GM19351 (cell line): ENCODE measurements at regions not wholly inside any gene's neighbourhood (a gene's known extent, or its start where the extent isn't known, plus 50 kb on each side); places are given as distances from the start of the nearest gene placed in this dataset.
"Not testable (repeated sequence)": the region's sequence is repeated elsewhere in the genome, so short reads cannot be mapped to it uniquely, and the experiment has no call there.

Source experiments
- ATAC-seq: cut with Tn5 transposase; IDR thresholded peaks from one replicate; pipeline ENCODE4 v1.9.1; 2021; ENCODE audit warnings: mild to moderate bottlenecking, moderate library complexity; ENCODE audit not compliant: unreplicated experiment

DNA sequence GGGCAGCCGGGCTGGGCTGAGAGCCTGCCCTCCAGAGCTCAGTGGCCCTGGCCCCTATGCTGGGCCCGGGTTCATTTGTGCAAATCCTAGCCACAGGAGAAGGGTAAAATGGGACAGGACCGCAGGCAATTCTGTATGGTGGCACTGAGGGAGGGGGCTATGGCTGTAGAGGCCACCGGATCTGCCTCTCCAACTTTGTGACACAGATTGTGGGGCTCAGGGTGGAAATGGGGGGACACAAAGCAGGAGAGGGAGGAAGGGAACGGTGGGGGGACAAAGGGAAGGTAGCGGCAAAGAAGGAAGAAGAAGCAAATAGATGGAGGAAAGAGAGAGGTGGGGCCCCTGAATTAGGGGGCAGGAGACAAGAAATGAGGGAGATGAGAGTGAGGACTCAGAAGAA is 201.1 kb downstream of the SMAD2 start:
- ATAC-seq: no peak

DNA sequence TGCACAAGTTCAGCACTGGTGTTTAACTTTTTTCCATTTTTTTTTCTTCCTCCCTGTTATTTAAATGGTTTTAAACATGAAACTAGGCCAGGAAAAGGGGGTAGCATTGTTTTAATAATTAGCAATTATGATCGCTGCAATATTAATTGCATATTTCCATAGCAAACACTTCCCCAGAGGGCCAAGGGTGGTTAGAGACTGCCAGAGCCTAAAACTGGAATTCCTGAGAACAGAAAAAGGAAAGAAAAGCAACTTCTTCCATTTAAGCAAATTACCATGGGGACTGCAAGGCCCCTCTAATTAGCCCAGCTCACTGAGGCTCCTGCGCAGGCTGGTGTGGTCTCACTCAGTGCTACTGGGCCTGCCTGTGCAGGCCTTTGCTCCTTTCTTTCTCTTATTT is 201.5 kb downstream of the SMAD2 start:
- ATAC-seq: no peak

DNA sequence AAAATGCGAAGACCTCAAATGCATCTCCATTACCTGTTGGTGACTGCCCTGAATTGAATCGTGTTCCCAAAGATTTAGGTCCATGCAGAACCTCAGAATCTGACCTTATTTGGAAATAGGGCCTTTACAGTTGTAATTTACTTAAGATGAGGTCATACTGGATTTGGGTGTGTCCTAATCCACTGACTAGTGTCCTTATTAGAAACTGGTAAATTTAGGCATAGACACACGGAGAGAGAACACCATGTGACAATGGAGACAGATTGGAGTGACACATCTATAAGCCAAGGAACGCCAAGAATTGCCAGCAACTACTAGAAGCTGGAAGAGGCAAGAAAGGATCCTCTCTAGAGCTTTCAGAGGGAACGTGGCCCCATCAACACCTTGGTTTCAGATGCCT is 203.1 kb downstream of the SMAD2 start:
- ATAC-seq: no peak

DNA sequence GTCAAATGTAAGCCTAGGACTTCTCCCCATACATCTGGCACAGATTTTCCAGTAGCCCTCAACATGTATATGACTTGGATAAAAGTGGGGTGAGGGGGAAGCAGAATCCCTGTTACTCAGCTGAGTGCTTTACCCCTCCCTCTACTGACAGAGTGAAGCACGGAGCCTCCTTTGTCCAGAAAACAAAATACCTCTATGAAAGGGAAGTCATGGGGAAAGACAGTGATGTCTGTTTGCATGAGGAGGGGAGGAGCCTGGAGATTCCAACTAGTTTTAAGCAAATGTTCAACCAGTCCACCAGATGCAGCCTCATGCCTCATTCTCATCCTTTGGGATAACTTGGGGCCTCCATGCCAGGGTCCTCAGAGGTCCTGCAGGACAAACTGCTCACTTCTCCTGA is 203.9 kb downstream of the SMAD2 start:
- ATAC-seq: no peak

DNA sequence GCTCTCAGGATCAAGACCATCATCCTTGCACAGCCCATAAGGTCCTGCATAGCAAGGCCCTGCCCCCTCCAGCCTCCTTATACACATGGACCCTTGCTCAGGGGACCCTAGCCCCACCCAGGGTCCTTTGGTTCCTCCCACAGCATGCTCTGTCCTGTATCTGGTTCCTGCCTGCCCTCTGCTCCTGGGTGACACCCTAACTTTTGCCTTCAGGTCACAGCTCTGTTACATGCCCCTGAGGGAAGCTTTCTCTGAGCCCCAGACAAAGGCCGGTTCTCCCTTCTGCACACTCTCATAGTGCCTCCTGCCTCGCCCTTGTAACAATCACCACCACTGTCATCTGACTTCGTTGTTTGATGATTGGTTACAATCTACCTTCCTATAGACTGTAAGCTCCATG is 204.8 kb downstream of the SMAD2 start:
- ATAC-seq: no peak

DNA sequence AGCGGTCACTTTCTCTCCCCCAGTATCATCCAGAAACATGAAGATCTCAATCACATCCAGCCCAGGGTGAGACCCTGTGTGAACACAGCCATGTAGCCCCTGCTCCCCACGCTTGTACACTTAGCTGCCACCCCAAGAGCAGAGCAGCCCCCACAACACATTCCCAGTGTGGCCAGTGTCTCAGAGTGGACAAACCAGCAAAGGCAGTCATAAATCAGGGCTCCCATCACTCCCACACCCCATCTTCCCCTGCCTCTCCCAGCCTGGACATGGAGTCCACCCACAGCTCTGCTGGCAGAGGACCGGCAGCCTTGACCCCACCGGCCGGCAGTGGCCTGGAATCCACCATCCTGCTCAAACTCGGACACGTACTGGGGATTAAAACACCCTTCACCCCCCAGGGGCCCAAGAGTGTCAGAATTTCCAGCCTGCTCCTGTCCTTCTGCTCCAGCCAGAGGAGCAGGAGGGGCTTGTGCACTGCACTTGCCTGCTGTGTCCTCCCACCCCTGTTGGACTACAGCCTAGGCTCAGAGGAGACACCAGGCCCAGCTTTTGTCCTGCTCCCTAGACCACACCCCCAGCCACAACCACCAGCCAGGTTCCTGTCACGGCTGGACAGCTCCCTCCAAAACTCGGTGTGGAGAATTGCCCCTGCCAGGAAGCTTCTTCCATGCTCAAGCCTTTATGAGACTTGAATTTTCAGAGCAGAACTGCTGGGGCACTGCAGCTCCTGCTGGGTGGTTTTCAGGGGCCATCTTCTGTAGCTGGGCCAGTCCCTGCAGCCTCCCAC is 206.1 kb downstream of the SMAD2 start:
- ATAC-seq: no peak

DNA sequence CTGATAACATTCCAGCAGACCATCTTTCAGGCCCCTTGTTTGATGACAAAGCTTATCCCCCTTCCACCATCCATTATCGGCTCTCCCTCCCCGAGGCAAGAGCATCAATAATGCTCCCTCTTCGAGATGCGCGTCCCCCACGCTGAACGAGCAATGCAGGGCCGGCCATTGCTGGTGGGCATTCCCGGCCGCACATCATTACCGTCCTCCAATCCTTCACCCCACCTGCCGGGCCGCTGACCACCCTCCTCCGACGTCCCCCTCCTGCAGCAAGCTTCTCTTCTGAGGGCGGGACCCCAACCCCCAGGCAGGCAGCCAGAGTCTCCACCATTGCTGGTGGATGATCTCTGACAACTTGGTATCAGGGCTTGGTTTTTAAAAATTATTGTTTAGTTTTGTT is 208.6 kb downstream of the SMAD2 start:
- no peak for ATAC-seq

DNA sequence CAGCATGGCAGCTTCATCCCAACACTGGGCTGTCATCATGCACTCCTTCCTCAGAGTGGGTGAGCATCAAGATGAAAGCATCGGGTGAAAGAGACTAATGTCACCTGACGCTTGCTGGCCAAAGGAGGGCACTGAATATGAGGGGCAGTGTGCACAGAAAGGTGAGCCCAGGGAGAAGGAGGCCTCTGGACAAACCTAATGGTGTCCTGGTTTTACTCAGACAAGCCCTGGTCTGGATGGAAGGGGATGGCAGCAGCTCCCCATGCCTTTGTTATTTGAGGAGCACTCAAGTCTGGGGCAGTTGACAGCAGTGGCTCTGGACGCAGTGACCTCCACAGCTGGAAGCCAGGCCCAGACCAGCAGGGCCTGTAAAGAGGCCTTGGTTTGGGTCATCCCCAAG is 209.7 kb downstream of the SMAD2 start:
- ATAC-seq: no peak

DNA sequence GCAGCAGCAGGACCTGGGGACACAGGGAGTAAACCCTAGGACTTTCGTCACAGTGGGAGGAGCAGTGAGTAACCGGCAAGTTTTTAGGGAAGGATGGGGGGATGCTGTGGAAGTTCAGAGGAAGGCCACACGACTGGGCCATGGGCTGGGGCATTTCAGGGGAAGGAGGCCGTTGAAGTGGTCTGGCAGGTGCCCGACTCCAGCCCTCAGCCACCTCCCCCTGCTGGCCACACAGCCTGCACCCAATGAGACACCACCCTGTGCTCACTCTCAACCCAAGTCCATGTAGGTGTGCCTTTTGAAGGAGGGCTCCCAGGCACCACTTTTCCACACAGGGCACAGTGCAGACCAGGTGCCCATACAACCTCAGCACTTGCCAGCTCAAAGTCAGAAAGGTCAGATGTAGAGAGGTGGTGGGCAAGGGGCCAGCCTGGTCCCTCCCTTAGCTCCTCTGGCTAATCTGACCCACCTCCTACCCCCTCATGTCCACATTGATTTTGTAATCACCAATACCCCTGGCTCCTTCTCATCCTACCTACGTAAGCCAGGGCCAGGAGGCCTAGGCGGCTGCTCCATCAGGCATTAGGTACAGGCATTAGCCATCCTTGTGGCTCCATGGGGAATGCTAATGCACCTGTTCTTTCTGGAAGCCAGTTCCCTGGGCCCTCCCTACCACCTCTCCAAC is 211.2 kb downstream of the SMAD2 start:
- ATAC-seq: no peak

DNA sequence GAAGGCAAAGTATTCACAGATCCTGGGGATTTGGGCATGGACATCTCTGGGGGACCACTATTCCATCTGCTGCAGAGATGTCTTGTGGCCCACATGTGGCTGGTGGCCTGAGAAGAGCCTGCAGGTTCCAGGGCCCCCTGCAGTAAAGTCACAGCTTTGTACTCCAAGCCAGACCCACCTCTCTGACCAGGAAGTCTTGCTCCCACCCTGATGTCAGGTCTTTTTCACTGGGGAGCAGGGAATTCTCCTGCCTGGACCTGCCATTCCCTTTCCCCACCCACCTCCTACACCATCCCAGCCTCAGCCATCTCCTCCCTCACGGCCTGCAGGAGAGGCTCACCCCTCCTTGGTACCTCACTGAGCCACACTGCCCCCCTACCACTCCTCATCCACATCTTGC is 211.8 kb downstream of the SMAD2 start:
- ATAC-seq: no peak

DNA sequence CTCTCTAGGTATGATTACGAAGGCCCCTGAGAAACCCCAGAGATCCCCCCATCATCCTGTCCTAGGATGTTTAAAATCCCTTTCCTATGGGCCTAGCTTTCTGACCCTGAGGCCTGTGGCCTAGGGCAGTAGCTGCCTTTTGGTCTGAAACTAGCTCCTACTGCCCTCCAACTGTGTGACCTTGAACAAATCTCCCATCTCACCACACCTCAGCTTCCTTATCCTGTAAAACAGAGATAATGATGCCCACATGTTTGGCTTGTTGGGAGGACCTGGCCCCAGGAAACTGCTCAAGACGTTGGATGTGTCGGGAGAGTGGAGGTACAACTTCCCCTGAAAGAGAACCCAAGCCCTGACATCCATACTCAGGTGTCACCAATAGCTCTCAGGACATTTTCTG is 213.2 kb downstream of the SMAD2 start:
- ATAC-seq: no peak

DNA sequence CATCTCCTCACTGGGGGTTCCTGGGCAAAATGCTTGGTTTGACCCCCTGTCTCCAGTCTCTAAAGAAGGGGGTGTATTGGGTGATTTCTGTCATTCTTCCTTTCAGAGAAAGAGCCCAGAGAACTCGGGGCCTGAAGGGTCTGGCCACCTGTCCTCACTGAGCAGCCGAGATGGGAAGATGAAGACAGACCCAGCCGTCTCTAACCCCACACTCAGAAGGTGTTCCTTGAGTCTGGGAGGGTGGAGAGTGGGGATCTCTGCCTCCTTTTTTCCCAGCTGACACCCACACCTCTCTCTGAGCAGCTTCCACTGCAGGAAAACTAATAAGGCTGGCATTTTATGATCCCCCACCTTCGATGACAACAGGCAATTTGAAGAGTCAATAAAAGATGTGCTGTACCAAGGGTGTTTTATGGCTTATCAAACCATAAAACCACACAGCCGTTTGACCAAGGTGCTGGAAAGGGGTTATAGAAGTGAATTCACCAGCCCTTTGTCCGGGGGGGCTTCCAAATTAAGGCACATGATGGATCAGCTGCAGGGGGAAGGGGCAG is 213.8 kb downstream of the SMAD2 start:
- ATAC-seq: no peak

DNA sequence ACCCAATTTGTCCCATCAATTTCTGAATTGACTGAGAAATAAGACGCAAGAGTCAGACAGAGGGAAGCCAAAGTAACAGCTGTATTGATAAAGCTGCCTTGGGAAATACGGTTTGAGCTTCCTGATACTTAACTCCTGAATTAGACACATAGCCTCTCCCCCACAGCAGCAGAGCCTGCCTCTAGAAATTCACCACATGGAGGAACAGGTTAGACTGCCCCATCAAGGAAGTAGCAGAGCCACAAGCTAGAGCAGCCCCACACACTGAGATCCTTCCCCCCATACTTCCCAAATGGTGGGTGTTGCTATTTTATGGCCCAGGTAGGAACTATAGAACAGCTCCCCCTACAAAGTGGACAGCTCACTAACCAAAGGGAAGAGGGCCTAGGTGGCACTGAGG is 220.0 kb downstream of the SMAD2 start:
- ATAC-seq: no peak

DNA sequence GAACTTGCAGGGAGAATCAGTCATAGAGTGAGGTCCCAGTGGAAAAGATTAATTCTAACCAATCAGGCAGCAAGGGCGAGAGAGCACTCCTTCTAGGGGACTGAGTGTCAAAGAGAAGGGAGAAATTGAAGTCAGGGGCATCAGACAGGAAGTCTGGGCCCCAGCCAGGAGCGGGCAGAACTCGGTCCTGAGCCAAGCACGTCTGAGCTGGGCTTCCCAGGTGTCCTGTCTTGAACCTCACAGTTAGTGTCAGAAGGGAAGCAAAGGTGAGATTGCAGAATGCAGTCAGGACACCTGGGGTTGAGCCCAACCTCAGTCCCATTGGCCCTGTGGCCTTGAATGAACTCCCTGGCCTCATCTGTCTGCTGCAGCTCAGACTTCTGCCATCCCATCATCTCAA is 220.9 kb downstream of the SMAD2 start:
- ATAC-seq: no peak

DNA sequence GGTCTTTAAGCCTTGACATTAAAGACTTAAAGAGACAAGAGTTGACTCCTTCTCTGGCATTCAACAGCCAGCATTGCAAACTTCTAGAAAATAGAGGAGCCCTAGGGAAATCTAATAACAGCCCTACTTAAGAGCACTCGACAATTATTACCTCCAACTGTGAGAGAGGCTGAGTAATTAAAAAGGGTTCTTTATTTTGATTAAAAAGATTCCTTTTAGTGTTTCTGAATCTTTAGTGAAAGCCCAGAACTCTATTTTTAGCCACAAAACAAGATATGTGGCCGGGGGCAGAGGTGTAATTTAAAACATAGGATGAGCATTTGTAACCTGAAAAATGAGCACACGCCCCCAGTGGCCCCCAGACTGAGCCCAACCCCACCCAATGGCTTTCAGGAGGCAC is 222.3 kb downstream of the SMAD2 start:
- ATAC-seq: no peak

DNA sequence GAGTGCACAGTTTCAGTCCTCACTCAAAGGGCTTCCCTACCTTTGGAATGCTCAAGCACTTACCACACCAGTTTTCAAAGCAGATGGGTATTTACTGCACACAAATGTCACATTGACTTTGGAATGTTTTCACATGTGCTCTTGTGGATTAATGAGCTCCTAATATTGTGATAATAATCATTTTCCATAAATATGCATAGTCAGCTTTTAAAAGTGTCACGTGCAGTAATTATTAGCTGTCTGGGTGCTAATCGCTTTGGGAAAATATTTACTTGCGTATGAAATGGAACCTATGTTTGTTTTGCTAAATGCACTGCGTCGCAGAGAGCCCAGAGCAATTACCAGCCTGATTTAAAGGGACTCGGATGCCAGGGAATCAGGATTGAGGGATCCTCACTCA is 229.3 kb downstream of the SMAD2 start:
- no peak for ATAC-seq

DNA sequence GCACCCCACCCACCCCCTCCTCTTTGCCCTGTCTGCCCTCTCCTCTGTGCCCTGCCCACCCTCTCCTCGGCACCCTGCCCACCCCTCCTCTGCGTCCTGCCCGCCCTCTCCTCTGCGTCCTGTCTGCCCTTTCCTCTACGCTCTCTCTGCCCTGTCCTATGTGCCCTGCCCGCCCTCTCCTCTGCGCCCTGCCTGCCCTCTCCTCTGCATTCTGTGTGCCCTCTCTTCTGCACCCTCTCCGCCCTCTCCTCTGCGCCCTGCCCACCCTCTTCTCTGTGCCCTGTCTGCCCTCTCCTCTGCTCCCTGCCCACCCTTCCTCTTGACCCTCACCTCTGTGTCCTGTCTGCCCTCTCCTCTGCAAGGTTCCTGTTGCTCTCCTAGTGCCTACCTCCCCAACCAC is 233.6 kb downstream of the SMAD2 start:
- ATAC-seq: no peak

DNA sequence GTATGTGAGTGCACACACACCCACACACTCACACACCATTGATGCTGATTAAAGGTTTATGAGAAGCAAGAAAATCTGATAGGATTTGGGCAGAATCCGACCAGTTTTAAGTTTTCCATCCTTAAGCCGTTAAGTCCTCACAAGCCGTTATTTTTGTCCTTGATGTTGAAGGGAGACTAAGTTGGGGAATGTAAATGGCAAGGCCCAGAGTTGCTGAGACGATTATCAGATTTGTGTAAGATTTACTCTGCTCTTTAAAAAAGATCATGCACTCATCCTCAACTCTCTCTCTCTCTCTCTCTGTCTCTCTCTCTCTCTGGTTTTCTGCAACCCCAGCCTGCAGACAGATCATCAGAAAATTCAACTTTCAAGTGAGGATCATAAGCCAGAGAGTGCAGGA is 238.8 kb downstream of the SMAD2 start:
- ATAC-seq: no peak

DNA sequence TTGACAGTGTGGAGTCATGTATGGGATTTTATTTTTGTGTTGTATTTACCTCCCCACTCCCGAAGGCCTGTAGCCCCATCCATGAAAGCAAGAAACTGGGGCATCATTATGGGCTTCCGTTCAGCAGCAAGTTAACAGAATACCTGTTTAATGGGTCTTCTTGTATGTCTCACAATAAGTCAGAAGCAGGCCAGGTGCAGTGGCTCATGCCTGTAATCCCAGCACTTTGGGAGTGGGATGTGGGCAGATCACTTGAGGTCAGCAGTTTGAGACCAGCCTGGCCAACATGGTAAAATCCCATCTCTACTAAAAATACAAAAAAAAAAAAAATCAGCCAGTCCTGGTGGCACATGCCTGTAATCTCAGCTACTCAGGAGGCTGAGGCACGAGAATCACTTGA is 239.7 kb downstream of the SMAD2 start:
- not testable (repeated sequence) for ATAC-seq

DNA sequence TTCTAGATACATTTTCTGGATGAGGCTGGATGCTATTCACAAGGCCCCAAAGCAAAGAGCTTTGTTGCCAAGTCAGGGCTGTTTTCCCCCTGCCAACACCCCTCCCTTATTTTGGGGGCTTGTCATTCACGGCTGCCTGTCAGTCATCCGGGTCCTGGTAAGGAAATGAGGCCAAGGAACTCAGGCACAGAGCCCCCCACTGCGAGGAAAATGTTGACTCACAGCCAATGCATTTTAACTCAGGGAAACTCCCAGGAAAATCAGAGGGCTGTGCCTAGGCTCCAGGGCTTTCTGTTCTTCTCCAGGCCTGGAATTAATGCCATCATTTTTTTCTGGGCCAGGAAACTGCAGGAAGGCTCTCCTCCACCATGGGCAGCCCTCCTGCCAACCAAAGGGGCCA is 241.1 kb downstream of the SMAD2 start:
- ATAC-seq: no peak

DNA sequence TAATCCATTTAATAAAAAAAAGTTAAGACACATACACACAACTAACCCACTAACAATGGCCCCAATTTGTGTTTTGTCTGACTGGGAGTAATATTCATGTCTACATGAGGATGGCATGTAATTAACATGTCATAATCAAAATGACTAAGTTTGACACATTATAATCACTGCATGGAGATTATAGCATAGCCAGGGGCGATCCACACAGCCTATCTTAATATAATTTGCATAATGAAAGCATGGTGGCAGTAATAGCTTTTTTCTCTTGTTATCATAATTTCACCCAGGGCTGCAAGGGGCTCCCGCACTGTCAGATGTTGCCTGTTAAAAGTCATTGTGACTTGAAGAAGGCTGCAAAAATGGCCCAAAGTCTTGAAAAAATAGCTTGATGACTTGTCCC is 243.7 kb downstream of the SMAD2 start:
- ATAC-seq: no peak

DNA sequence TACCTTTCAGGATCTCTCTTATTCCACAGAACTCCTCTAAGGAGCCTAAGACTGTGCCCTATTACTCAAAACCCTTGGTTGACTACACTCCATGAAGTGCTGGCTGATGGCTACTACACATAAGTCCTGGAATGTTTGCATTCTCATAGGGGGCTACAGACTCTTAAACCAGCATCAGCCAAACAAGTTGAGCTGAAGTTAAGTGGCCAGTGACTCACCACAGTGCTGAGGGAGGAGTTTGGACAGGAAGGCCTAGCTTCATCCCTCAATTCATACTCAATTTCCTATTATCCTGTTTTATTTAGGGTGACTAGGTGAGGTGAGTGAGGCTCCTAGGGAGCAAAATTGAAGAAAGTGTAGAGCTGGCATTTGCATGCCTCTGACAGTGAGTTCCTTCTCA is 246.7 kb downstream of the SMAD2 start:
- no peak for ATAC-seq
